ENCODE measurements at regions not wholly inside any gene's neighbourhood (a gene's known extent, or its start where the extent isn't known, plus 50 kb on each side); places are given as distances from the start of the nearest gene placed in this dataset.
"Not testable (repeated sequence)": the region's sequence is repeated elsewhere in the genome, so short reads cannot be mapped to it uniquely, and the experiment has no call there.

- not testable (repeated sequence) for TF ChIP-seq CTCF (IDR thresholded peaks at IDR 0.05); POLR2A (IDR thresholded peaks at IDR 0.05; ENCODE audit: low read depth); POLR2AphosphoS5 (IDR thresholded peaks at IDR 0.05)
Measured at GRCh38 chr1:207201534-207201933, 97.5 kb downstream of the C4BPA start.

Data from esophagus muscularis mucosa (tissue), 3 donors.